Astrocyte (in vitro differentiated cells and primary cell): ENCODE measurements at regions not wholly inside any gene's neighbourhood (a gene's known extent, or its start where the extent isn't known, plus 50 kb on each side); places are given as distances from the start of the nearest gene placed in this dataset.

Experiments used
- DNase-seq: peaks from one replicate; pipeline ENCODE4 v3.0.0-alpha.2; 2010; ENCODE audit warnings: low read depth
- FAIRE-seq: peaks from 2 replicates; lab custom pipeline; 2011; peaks lifted over from hg19 to GRCh38; lab: Jason Lieb, UNC
- H2AFZ ChIP-seq: 2 replicates; pipeline ENCODE4 v1.6.0; 2012; ENCODE audit warnings: low read depth, low read length, inconsistent platforms
- H3K27ac ChIP-seq: 2 replicates; pipeline ENCODE4 v1.5.1; 2011; ENCODE audit warnings: low read depth, low read length, inconsistent platforms
- H3K27me3 ChIP-seq: 2 replicates; pipeline ENCODE4 v1.6.0; 2011; ENCODE audit warnings: low read length, inconsistent platforms; ENCODE audit not compliant: insufficient read depth
- H3K36me3 ChIP-seq: 2 replicates; pipeline ENCODE4 v1.5.1; 2011; ENCODE audit warnings: low read length, inconsistent platforms; ENCODE audit not compliant: insufficient read depth
- H3K4me1 ChIP-seq: 2 replicates; pipeline ENCODE4 v1.5.1; 2011; ENCODE audit warnings: low read length, inconsistent platforms; ENCODE audit not compliant: insufficient read depth
- H3K4me2 ChIP-seq: 2 replicates; pipeline ENCODE4 v1.6.0; 2012; ENCODE audit warnings: low read length, inconsistent platforms
- H3K4me3 ChIP-seq: 2 replicates; pipeline ENCODE4 v1.5.1; 2011; ENCODE audit warnings: low read depth, mild to moderate bottlenecking, low read length, inconsistent platforms; ENCODE audit not compliant: insufficient read depth
- H3K79me2 ChIP-seq: 2 replicates; pipeline ENCODE4 v1.6.0; 2012; ENCODE audit warnings: mild to moderate bottlenecking, low read length, inconsistent platforms; ENCODE audit not compliant: insufficient read depth
- H3K9ac ChIP-seq: 2 replicates; pipeline ENCODE4 v1.6.0; 2012; ENCODE audit warnings: mild to moderate bottlenecking, low read length, inconsistent platforms
- H3K9me3 ChIP-seq: 2 replicates; pipeline ENCODE4 v1.5.1; 2012; ENCODE audit warnings: low read depth, mild to moderate bottlenecking, low read length, inconsistent platforms; ENCODE audit not compliant: insufficient read depth
- H4K20me1 ChIP-seq: 2 replicates; pipeline ENCODE4 v1.6.0; 2012; ENCODE audit warnings: low read length, inconsistent platforms; ENCODE audit not compliant: insufficient read depth
- H3K27ac Mint-ChIP-seq: one replicate; pipeline ENCODE4 v1.8.0; 2021; ENCODE audit warnings: mild to moderate bottlenecking, mixed read lengths; ENCODE audit not compliant: unreplicated experiment
- H3K27me3 Mint-ChIP-seq: one replicate; pipeline ENCODE4 v1.8.0; 2021; ENCODE audit warnings: low read depth, mixed read lengths; ENCODE audit not compliant: unreplicated experiment
- H3K36me3 Mint-ChIP-seq: one replicate; pipeline ENCODE4 v1.8.0; 2021; ENCODE audit warnings: low read depth, mixed read lengths; ENCODE audit not compliant: unreplicated experiment
- H3K4me1 Mint-ChIP-seq: one replicate; pipeline ENCODE4 v1.8.0; 2021; ENCODE audit warnings: low read depth, mixed read lengths; ENCODE audit not compliant: unreplicated experiment
- H3K4me3 Mint-ChIP-seq: one replicate; pipeline ENCODE4 v1.8.0; 2021; ENCODE audit warnings: mild to moderate bottlenecking, moderate library complexity, mixed read lengths; ENCODE audit not compliant: unreplicated experiment
- H3K9me3 Mint-ChIP-seq: one replicate; pipeline ENCODE4 v1.8.0; 2021; ENCODE audit warnings: mild to moderate bottlenecking, mixed read lengths; ENCODE audit not compliant: unreplicated experiment
- EZH2 ChIP-seq: IDR thresholded peaks from 2 replicates; pipeline ENCODE4 v1.6.1; 2012; ENCODE audit warnings: mild to moderate bottlenecking, low read length, inconsistent platforms; ENCODE audit not compliant: insufficient read depth
- TF ChIP-seq, protein P1 (sequence below): IDR thresholded peaks from 2 replicates; pipeline ENCODE4 v1.5.1; 2011; ENCODE audit warnings: low read depth, mild to moderate bottlenecking, inconsistent platforms, low read length, moderate library complexity; ENCODE audit not compliant: insufficient read depth

DNA sequence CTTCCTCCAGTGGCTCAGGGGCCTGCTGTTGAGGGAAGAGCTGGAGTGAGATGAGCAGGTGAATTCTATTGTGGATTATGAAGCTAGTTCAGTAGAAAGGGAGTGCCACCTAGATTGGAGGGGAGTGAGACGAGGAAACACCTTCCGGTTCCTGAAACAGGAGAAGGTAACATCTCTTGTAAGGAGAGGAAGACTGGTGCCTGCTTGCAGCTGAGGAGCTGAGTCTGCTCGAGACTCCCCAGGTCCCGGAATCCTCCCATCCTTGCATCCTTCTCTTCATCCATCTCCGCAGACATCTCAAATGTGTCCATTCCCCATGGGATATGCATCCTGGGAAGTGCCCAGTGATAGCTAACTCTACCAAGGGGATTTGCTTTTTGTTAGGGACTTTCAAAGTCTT, 242.9 kb upstream of the ZFP64 start:
- Histone ChIP-seq H2AFZ (no peak overlapping the region), H3K36me3 (no peaks in the 10 kb centered on the region), H3K9ac (no peak overlapping the region), H3K4me1 (no peaks in the 10 kb centered on the region), H4K20me1 (no peaks in the 10 kb centered on the region), H3K27me3 (no peaks in the 10 kb centered on the region), H3K27ac (no peak overlapping the region), H3K79me2 (no peaks in the 10 kb centered on the region), H3K4me2 (no peak overlapping the region), H3K4me3 (no peak overlapping the region), H3K9me3 (no peaks in the 10 kb centered on the region)
- H3K9me3 Mint-ChIP-seq, result peaks cover 2% of the 10 kb centered on the region
- no peak overlapping the region for H3K4me3 Mint-ChIP-seq
- no peaks in the 10 kb centered on the region for H3K36me3 Mint-ChIP-seq
- no peak for TF ChIP-seq EZH2
- TF ChIP-seq, protein P1, sequence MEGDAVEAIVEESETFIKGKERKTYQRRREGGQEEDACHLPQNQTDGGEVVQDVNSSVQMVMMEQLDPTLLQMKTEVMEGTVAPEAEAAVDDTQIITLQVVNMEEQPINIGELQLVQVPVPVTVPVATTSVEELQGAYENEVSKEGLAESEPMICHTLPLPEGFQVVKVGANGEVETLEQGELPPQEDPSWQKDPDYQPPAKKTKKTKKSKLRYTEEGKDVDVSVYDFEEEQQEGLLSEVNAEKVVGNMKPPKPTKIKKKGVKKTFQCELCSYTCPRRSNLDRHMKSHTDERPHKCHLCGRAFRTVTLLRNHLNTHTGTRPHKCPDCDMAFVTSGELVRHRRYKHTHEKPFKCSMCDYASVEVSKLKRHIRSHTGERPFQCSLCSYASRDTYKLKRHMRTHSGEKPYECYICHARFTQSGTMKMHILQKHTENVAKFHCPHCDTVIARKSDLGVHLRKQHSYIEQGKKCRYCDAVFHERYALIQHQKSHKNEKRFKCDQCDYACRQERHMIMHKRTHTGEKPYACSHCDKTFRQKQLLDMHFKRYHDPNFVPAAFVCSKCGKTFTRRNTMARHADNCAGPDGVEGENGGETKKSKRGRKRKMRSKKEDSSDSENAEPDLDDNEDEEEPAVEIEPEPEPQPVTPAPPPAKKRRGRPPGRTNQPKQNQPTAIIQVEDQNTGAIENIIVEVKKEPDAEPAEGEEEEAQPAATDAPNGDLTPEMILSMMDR, result no peak
- FAIRE-seq (no peak), DNase-seq (no peak)
- H3K27ac Mint-ChIP-seq, result no peak overlapping the region
- no peaks in the 10 kb centered on the region for H3K4me1 Mint-ChIP-seq
- H3K27me3 Mint-ChIP-seq, result no peaks in the 10 kb centered on the region

DNA sequence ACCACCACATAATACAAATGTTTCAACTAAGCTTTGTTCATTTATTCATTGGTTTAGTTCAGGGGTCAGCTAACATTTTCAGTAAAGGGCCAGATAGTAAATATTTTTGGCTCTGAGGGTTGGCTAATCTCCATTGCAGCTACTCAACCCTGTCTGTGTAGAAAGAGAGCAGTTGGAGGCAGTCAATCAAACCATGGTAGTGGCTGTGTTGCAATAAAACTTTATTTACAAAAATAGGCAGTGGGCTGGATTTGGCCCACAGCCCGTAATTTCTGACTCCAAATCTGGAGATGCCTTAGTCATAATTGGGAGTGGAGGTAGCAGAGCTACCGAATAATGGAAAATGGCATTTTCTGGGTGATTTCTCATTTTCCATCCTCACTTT, 242.5 kb upstream of the ZFP64 start:
- Histone ChIP-seq H3K27ac (no peak overlapping the region), H3K9me3 (no peaks in the 10 kb centered on the region), H3K4me3 (no peak overlapping the region), H3K79me2 (no peaks in the 10 kb centered on the region), H3K4me2 (no peak overlapping the region), H3K9ac (no peak overlapping the region), H3K4me1 (no peaks in the 10 kb centered on the region), H3K27me3 (no peaks in the 10 kb centered on the region), H4K20me1 (no peaks in the 10 kb centered on the region), H3K36me3 (no peaks in the 10 kb centered on the region), H2AFZ (no peak overlapping the region)
- Mint-ChIP-seq H3K4me1 (no peaks in the 10 kb centered on the region), H3K27me3 (no peaks in the 10 kb centered on the region), H3K36me3 (no peaks in the 10 kb centered on the region), H3K27ac (no peak overlapping the region), H3K4me3 (no peak overlapping the region), H3K9me3 (peaks cover 2% of the 10 kb centered on the region)
- FAIRE-seq (no peak), DNase-seq (no peak)
- no peak for TF ChIP-seq EZH2

DNA sequence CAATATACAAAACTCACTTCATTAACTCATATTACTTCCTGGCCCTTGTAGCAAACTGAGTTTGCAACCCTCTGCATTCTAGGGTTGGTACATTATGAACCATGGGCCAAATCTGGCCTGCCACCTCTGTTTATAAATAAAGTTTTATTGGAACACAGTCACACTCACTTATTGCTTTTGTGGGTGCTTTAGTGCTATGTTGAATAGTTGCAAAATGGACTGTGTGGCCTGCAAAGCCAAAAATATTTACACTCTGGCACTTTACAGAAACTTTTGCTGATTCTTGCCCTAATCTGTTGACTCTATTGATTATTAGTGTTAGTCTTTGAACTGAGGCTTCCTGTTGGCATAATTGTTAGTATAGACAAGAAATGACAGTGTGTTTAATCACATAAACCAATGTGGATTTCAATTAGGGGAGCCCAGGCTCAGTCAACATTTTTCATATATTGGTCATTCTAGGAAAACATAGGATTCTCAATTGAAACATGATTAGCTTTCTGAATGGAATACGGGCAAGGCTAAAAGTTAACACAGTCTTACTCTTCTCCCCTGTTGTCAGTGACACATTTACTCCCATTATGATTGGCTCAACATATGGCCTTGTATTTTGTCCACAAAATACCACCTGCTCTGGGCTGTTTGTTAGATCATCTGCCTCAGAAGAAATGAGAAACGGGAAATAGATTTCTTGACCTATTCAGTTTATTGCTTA, 241.9 kb upstream of the ZFP64 start:
- H2AFZ ChIP-seq, result no peak overlapping the region
- no peak overlapping the region for H3K4me3 ChIP-seq
- no peaks in the 10 kb centered on the region for H3K4me1 Mint-ChIP-seq
- peaks cover 2% of the 10 kb centered on the region for H3K9me3 Mint-ChIP-seq
- H3K4me2 ChIP-seq, result no peak overlapping the region
- H3K9ac ChIP-seq, result no peak overlapping the region
- H3K4me1 ChIP-seq, result no peaks in the 10 kb centered on the region
- H3K27ac ChIP-seq, result no peak overlapping the region
- no peaks in the 10 kb centered on the region for H3K9me3 ChIP-seq
- no peaks in the 10 kb centered on the region for H3K36me3 ChIP-seq
- no peak overlapping the region for H3K4me3 Mint-ChIP-seq
- H3K36me3 Mint-ChIP-seq, result no peaks in the 10 kb centered on the region
- no peaks in the 10 kb centered on the region for H3K79me2 ChIP-seq
- TF ChIP-seq EZH2, result no peak
- TF ChIP-seq, protein P1, result no peak
- H3K27me3 Mint-ChIP-seq, result no peaks in the 10 kb centered on the region
- DNase-seq (no peak), FAIRE-seq (no peak)
- H3K27me3 ChIP-seq, result no peaks in the 10 kb centered on the region
- no peaks in the 10 kb centered on the region for H4K20me1 ChIP-seq
- no peak overlapping the region for H3K27ac Mint-ChIP-seq
